ENCODE measurements at regions not wholly inside any gene's neighbourhood (a gene's known extent, or its start where the extent isn't known, plus 50 kb on each side); places are given as distances from the start of the nearest gene placed in this dataset.

- TF ChIP-seq CTCF (IDR thresholded peaks at IDR 0.05): no peak
- no peak for TF ChIP-seq POLR2A (IDR thresholded peaks at IDR 0.05)
Measured at GRCh38 chr5:8907168-8907868, 638.6 kb downstream of the SEMA5A start.

Measured in lower leg skin (tissue), 3 donors.